ENCODE measurements at regions not wholly inside any gene's neighbourhood (a gene's known extent, or its start where the extent isn't known, plus 50 kb on each side); places are given as distances from the start of the nearest gene placed in this dataset.
A peak's percentile ranks its signal among the peaks of the same experiment; 100 is the strongest.

DNA sequence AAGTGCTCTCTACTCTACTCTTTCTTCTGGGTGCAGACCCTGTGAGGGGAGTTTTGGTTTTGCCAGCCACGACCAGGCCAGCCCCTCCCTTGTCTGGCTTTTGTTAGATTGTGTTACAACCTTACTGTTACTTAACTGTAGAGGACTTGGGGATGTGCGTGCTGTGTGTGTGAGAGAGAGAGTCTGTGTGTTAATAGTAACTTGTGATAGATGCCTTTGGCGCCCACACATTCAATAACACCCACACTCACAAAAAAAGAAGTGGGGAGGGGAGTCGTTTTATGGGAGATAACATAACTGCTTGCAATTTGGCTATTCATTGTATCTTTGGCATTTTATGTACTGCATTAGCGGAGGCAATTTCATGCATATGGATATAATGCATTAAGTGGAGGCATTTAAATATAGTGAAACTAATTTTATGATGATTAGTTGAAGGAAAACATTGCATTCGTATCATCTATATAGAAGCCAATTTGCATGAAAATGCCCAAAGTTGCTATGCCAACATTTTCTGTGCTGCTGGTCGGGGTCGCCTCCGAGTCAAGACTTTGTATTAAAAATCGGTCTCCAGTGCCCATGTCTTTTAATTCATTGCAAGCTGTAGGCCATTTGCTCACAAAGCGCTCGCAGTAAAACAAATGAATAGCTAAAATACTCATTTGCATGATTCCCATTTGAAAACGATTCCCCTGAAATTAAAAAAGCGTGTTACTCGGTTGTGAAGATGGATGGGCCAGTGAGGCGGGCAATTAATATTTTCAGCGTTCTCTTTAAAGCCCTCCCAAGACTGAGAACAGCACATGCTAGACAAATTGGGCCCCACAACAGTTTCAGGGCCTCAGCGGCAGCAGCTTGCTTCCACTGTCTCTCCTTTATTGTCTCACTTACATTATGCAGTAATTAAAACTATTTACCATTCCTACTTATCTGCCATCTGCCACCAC lies 158.5 kb upstream of the SMAD3 start:
- DNase-seq, result no peak

DNA sequence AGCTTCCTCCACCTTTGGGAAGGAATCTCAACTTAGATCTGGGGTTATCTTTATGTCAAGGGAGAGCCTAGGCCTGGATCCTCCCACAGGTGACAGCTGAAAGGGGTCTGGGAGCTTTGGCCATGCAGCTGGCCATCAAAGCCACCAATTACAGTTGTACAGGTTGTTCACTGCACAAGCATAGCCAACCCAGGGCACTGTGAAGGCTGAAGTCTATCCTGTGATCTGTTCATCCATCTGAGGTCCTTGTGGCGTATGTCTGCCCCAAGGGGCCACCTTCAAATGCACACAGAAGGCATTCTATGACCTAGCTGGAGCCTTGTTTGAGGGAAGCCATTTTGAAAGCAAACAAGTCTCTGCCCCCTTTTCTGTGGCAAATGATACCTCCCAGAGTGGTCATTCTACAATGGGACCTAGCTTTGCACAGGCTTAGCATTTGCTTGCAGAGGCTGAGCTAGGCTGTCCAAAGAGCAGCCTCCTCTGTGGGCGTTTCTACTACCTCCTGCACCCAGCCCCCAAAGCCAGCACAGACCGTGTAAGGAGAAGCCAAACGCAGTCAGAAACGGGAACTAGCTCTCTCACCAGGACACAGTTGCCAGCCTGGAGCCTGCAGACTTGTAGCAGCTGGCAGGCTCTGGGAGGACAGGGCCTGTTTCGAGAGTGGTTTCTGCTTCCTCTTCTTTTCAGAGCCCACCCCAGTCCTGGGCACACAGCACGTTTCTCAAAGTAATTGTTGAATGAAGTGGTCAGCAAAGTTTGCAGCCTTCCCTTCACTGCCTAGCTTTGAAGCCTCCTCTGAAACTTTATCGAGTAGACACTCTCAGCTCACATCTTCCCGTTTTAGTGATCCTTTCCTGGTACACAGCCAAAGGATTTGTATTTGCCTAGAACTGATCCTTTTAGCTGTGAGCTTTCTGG lies 157.3 kb upstream of the SMAD3 start:
- DNase-seq, result peak; percentile 11

DNA sequence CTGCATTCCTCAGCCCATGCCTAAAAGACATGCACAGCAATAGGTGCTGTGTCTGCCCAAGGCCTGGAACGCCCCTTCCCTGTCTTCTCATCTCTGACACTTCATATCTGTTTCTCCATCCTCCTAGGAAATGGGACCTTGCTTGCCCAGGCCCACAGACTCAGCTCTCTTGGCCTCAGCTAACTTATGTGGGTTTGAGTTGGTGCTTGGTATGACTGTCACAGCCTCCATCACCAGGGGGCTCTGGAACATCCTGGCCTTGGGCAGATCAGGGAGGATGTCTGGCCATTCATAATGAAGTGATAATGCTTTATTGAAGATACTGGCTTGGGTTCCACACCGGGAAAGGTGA lies 156.7 kb upstream of the SMAD3 start:
- DNase-seq, result no peak

DNA sequence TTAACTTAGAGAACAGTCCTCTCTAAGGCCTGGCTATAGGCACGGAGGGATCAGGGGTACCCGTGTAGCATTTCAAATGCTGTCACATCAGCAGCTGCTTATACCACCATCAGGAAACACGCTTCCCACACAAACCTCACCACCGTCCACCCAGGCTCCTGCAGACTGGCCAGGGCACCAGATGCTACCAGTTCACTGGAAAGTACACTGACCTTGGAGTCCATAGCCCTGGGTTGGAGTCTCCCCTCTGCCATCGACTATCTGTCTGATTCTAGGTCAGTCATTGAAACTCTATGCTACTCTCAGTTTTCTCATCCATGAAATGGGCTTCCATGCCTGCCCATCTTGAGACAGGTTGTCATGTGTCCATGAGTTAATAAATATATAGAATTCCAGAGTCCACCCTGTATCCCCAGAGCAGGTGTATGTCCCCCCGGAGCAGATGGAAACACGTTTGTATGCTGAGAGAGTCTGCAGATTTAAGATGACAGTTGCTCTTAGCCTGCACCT lies 156.0 kb upstream of the SMAD3 start:
- no peak for DNase-seq

DNA sequence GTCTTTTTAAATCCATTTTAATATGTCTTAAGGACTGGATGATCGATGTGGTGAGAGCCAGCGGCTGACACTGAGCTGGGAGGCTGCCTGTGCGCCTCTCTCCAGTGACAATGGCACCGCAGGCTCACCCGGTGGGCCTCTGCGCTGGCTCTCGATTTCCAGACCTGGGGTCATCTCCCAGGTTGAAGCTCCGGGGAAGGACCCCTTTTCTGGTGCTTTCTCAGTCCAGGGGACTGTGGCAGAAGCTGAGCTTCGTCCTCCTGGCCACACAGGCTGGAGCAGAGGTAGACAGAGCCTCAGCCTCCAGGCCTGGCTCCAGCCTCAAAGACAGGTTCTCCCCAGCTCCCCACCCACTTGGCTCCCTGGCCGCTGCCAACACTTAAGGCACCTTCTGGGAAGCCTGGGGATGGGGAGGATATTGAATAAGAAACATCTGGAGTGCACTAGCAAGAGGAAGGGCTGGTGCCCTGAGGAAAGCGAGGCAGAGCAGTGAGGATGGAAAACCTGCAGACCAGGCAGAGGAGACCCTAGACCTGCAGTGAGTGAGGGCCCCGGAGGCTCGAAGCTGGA lies 154.2 kb upstream of the SMAD3 start:
- no peak for DNase-seq

DNA sequence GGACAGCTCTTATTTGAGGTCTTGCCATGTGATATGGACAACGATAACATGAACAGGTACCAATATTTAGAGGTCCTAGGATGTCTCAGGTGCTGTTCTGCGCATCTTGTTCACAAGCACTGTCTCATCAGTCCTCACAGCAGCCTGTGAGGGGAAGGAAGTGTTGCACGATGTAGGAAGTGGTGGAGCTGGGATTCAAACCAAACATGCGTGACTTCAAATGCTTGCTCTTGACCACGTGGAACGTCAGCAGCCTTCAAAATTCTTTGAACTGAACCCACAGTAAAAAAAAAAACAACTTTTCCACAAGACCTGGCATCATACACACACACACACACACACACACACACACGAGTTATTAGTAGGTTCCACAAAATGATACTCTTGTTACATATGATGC lies 153.4 kb upstream of the SMAD3 start:
- peak; percentile 38 for DNase-seq

DNA sequence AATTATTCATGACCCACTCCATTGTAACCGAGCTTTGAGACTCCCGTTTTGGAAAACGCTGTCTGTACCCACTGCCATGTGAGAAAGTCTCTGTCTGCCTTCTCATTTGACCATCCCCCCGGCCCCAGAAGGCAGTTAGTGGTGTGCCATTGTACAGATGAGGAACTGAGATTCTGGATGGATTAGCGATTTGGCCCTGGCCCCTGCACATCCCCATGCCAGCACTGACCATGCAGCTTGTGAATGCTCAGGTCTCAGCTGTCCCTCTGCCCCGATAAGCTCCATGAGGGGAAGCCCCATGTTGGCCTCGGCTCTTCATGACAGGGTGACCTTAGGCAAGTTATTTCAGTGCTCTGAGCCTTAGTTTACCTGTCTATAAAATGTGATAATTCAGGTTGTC lies 153.0 kb upstream of the SMAD3 start:
- no peak for DNase-seq

DNA sequence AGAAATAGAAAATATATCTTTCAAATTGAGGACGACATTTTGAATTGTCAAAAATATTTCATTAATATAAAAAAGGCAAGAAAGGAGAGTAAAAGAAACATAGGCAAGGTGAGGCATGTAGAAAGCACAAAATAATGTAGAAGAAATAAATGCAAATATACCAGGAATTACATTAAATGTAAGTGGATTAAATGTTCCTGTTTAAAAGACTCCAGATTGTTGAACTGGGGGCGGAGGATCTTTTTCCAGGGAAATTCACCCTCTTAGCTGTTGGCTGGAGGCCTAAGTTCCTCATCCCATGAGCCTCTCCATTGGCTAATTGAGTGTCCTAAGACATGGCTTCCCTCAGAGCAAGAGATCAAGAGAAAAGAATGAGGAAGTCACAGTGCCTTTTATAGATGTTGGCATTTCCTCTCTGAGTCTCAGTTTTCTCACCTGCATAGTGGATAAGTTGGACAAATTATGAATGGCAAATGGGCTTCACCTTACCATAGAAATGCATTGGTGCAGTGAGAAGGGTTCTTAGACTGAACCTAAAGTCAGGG lies 147.4 kb upstream of the SMAD3 start:
- DNase-seq, result no peak

DNA sequence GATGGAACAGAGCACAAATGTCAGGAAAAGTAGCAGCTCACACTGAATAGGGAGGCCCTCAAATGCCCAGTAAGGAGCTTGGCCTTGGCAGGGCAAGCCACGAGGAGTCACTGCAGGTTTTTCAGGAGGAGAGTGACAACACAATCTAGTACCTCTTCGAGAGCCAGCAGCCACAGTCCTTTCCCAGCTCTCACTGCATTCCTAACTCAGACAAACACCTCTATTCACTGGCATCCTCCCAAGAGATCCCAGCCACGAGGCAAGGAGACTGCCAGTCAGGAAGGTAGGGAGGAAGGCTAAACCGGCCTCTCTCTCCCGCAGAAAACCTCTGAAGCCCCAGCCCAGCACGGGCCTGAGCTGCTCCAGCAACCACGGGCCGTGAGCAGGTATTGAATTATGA lies 146.0 kb upstream of the SMAD3 start:
- DNase-seq, result no peak

DNA sequence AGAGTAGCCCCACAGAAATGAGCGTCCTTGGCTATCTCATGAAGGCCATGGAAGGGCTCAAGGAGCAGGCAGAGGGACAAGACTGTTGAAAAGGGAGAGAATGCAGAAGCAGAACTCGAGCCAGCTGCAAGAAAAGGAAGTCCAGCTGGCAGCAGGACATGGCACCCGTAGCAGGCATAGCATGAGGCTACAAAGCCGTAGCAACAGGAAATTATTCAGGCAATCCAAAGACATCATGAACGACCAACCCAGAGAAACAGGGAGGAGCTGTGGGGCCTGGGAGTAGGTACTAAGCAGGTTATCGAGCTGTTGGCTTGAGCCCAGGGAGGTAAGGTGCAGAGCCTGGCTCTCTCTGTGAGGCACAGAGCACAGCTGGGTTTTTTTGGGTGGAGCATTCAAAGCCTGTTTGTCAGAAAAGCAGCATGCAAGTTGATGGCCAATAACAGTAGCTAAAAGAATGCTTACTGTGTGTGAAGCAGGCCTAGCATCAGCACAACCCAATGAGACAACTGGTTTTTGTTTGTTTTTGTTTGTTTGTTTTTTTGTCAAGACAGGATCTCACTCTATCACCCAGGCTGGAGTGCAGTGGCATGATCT lies 144.0 kb upstream of the SMAD3 start:
- DNase-seq, result no peak

DNA sequence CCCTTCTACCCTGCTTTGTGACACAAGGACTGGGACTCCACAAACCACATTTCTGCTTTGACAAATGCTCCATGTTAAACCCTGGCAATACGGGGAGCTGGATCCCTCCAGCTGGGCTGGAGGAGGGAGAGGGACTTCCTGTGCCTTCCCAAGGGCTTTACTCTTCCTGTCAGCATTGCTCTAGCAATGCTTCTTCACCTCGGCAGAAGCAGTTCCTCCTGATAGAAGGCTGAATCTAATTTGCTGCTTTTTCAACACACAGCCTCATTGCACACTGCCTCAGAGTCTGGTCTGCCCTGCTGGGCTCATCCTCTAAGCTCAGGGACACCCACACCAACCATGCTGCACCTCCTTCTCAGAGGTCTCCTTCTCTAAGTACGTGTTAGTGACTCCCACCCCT lies 142.8 kb upstream of the SMAD3 start:
- DNase-seq, result no peak

DNA sequence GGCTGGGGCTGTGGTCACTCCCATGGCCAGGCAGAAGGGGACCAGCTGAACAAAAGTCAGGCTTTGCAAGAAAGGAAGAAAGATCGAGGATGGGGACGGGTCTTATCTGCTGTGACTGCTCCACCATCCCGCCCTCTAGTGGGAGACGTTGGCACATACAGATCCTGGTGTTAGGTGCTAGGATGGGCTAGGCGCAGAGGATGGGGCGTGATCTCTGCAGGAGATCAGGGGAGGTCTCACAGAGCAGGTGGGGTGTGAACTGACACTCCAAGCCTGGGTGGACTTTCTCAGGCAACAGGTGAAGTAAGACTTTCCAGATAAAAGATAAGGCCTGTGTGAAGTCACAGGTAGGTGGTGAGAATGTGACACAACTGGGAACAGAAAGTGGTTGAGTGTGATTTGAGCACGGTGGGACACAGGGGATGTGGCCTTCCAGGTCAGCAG lies 141.9 kb upstream of the SMAD3 start:
- peak; percentile 17 for DNase-seq

DNA sequence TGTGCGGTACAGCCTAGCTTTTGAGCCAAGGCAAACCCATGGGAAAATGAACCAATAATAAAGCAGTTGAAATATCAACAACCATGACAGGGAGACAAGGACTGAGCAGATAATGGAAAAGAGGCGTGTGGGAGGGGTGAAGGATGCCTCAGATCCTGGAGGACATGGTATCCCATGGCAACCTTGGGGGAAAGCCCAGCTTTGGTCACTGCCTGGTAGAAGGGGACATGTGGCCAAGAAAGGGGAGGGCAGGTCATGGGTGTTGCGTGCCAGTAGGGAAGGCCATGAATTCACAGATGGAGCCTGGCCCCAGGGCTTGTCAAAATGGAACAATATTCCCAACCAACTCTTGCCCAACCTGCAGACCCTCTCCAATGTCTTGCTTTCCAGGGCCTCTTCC lies 140.5 kb upstream of the SMAD3 start:
- DNase-seq, result no peak

DNA sequence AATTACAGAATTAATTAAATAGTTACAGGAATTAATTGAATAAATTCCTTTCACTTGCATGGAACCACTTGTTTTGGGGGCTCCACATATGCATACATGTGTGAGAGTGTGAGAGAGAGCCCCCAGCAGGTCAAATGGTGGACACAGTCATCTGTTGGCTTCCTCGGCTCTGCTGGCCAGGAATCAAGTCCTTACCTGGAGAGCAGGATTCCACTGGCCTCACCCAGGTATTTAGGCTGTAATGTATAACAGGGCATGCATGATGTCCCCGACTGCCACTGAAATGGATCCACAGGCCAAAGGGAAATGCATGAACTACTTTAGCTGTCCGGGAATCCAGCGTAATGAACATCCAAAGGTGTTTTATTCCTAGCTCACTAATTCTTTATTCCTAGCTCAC lies 139.7 kb upstream of the SMAD3 start:
- no peak for DNase-seq

DNA sequence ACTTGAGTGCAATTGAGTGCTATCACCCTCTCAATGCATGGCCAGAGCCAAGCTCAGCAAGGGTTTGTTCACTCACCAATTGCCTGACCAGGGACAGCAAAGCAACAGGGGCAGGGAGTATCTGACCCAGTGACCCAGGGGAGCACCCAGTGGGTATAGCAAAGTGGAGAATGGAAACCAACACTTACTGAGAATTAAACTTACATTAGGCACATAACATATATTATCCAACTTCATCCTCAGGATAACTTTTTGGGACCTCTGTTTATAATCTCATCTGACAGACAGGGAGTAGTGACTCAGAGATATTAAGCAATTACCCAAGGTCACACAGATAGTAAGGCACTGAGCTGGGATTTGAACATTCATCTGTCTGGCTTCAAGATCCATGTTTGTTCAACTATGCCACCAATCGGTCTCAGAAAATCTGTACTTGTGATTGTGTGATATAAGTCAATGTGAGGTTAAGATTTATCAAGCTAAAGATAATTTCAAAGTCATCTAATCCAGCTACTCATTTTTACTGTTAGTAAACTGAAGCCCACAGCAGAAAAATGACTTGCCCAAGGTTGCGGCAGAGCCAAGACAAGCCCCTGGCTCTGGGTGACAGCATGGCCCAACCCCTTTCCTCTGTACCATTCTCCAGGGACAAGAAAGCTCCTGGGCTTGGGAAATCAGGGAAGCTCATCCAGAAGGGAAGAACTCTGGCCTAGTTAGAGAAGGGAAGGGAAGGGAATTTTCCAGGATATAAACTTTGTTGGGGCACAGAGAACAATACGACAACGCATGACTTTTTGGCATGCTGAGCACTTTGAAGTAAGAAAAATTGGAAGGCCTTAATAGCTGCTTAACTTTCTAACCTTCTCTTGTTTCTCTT lies 138.0 kb upstream of the SMAD3 start:
- DNase-seq, result no peak

DNA sequence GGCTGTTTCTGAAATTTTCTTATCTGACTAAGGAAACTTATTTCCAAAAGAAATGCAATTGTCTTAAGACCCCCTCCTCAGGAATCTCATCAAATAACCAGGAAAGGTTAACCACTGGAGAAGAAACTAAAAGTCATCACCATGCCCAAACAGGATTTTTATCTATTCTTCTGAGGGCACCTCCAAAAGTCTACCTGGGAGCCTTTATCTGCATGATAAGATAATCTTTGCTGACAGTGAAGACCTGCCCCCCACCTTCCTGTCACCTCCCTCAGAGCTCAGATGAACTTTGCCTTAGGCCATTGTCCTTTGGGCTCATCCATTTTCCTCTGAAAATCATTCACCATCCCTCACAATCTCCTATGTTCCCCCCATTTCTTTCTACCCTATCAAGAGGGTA lies 137.3 kb upstream of the SMAD3 start:
- no peak for DNase-seq

DNA sequence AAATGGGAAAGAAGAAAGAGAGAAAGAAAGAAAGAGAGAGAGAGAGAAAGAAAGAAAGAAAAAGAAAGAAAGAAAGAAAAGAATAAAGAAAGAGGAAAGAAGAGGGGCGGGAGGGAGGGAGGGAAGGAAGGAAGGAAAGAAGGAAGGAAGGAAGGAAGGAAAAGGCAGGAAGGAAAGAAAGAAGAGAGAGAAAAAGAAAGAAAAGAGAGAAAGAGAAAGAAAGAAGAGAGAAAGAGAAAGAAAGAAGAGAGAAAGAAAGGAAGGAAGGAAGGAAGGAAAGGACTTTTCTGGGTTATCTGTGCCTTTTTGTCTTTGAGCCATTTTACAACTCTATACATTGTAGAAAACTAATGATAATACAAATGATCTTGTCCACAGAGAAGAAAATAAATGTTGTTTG lies 136.6 kb upstream of the SMAD3 start:
- DNase-seq, result no peak

DNA sequence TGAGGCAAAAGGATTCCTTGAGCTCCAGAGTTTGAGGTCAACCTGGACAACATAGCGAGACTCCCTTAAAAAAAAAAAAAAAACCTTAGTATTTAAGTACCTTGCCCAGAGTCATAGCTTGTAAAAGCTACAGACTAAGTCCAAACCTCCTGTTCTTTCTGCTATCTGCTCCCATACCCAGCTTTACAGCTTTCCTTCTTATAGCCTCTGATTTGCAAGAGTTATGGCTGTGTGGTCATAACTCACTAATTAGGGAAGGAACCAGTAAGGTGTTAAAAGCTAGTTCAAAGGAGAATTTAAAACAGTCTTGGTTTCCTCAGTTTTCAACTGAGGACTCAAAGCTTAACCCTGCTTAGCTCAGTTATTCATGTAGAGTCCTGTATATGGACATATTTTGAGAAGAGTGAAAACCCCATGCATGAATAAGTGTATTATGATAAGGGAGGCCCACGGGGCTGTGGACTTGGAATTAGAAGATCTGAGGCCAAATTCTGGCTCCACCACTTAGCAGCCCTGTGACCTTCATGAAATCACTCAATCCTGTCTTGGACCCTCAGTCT lies 135.5 kb upstream of the SMAD3 start:
- no peak for DNase-seq

DNA sequence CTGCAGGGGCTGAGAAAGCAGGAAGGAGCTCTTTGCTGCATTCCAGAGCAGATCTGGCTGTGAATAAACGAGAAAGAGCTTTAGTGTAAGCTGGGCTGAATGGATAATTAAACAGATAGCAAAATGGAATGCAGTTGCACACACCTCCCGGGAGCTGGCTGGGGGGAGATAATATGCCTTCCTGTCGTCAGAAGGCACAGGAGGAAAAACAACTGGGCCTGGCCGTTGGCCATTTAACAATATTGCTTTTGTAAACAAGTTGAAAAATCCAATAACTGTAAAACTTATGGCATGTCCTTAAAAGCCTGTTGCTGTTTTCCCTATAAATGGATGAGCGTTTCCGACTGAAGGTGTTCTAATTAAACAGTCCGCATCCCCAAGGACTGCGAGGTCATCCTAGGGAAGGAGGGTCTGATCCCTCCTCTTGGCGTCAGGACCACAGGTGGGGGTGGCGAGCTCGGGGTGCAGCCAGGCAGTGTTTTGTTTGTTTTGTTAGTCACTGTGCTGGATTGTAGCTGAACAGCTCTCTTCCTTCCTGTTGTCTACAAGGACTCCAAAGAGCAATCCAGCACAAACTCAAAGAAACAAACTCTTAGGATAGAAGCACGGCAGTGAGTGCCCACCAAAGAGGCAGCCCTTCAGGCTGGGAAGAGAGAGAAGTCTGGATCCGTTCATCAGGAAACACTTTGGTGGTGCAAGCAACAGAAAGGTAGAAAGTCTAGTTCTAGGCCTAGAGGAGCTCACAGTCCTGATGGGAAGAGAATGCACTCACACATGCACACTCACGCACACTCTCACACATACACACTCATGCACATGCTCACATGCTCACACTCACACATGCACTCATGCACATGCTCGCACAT lies 133.4 kb upstream of the SMAD3 start:
- no peak for DNase-seq

DNA sequence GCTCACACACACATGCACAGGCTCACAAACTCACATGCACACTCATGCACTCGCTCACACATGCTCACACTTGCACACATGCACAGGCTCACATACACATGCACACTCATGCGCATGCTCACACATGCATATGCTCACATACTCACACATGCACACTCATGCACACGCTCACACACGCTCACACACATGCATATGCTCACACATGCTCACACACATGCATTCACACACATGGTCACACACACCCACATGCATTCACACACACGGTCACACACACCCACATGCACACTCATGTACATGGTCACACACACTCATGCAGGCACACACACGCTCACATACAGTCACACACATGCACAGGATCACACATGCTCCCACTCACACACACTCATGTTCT lies 132.8 kb upstream of the SMAD3 start:
- no peak for DNase-seq
